ENCODE measurements at regions not wholly inside any gene's neighbourhood (a gene's known extent, or its start where the extent isn't known, plus 50 kb on each side); places are given as distances from the start of the nearest gene placed in this dataset.

DNA sequence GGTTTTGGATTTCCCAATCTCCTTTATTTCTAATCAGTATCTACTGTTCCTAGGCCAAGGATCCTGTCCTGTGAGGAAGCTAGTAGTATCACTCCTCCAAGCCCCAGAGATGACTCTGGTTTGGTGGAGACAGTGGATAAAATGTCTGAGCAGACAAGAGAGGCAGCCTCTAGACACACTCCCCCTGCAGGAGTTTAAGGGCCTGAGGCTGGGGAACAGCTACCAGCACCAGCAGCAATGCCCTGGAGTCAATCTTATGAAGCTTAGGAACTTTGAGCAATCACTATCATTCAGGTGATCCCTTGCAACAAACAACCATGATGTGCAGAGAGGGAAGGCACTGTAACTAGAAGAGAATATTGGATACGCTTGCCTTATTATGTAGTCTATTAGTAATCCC, 384.7 kb upstream of the ID4 start:
- TF ChIP-seq, protein P1, sequence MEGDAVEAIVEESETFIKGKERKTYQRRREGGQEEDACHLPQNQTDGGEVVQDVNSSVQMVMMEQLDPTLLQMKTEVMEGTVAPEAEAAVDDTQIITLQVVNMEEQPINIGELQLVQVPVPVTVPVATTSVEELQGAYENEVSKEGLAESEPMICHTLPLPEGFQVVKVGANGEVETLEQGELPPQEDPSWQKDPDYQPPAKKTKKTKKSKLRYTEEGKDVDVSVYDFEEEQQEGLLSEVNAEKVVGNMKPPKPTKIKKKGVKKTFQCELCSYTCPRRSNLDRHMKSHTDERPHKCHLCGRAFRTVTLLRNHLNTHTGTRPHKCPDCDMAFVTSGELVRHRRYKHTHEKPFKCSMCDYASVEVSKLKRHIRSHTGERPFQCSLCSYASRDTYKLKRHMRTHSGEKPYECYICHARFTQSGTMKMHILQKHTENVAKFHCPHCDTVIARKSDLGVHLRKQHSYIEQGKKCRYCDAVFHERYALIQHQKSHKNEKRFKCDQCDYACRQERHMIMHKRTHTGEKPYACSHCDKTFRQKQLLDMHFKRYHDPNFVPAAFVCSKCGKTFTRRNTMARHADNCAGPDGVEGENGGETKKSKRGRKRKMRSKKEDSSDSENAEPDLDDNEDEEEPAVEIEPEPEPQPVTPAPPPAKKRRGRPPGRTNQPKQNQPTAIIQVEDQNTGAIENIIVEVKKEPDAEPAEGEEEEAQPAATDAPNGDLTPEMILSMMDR (IDR thresholded peaks at IDR 0.05; ENCODE audit: low read length): no peak
- TF ChIP-seq EZH2 (optimal IDR thresholded peaks at IDR 0.05; ENCODE audit: low read depth, low read length) (no peak), EZH2phosphoT487 (IDR thresholded peaks at IDR 0.05; ENCODE audit: low read length) (no peak)

All from MM.1S (cell line).